H1 (cell line): ENCODE measurements at regions not wholly inside any gene's neighbourhood (a gene's known extent, or its start where the extent isn't known, plus 50 kb on each side); places are given as distances from the start of the nearest gene placed in this dataset.

Experiments
- KDM4A ChIP-seq: IDR thresholded peaks from one replicate; pipeline ENCODE4 v1.7.1; 2012; ENCODE audit warnings: low read depth, mild to moderate bottlenecking, moderate library complexity, low read length, inconsistent platforms; ENCODE audit not compliant: severe bottlenecking
- NANOG ChIP-seq: IDR thresholded peaks from 2 replicates; pipeline ENCODE4 v1.6.1; 2011; ENCODE audit warnings: low read length, low read depth, mild to moderate bottlenecking, inconsistent platforms; ENCODE audit not compliant: insufficient read depth, poor library complexity, severe bottlenecking
- POLR2A ChIP-seq, 2 experiments: IDR thresholded peaks; 1 replicate in 1 of 2; 2 replicates in 1 of 2; pipeline ENCODE4 v1.6.1; 2011; ENCODE audit warnings: low read depth in 2 of 2, low read length in 2 of 2, mild to moderate bottlenecking in 2 of 2; ENCODE audit errors: control extremely low read depth in 1 of 2
- RAD21 ChIP-seq, 2 experiments: IDR thresholded peaks in 1 of 2; conservative IDR thresholded peaks in 1 of 2; 2 replicates each; pipeline ENCODE4 v1.6.1; 2011; ENCODE audit warnings: low read depth in 2 of 2, low read length in 2 of 2, improper control_type of control experiment in 1 of 2, inconsistent platforms in 1 of 2, mild to moderate bottlenecking in 1 of 2, moderate library complexity in 1 of 2
- SRF ChIP-seq: IDR thresholded peaks from 2 replicates; pipeline ENCODE4 v1.6.1; 2011; ENCODE audit warnings: mild to moderate bottlenecking, low read depth, low read length, moderate library complexity
- USF2 ChIP-seq: IDR thresholded peaks from 2 replicates; pipeline ENCODE4 v1.6.1; 2011; ENCODE audit warnings: low read length, improper control_type of control experiment
- TF ChIP-seq, protein P1 (sequence below): IDR thresholded peaks from 2 replicates; pipeline ENCODE4 v1.6.1; 2011; ENCODE audit warnings: low read depth, mild to moderate bottlenecking, low read length; ENCODE audit not compliant: insufficient read depth
- TF ChIP-seq, protein P2 (sequence below): IDR thresholded peaks from 2 replicates; pipeline ENCODE4 v1.6.1; 2012; ENCODE audit warnings: low read length, inconsistent platforms

DNA sequence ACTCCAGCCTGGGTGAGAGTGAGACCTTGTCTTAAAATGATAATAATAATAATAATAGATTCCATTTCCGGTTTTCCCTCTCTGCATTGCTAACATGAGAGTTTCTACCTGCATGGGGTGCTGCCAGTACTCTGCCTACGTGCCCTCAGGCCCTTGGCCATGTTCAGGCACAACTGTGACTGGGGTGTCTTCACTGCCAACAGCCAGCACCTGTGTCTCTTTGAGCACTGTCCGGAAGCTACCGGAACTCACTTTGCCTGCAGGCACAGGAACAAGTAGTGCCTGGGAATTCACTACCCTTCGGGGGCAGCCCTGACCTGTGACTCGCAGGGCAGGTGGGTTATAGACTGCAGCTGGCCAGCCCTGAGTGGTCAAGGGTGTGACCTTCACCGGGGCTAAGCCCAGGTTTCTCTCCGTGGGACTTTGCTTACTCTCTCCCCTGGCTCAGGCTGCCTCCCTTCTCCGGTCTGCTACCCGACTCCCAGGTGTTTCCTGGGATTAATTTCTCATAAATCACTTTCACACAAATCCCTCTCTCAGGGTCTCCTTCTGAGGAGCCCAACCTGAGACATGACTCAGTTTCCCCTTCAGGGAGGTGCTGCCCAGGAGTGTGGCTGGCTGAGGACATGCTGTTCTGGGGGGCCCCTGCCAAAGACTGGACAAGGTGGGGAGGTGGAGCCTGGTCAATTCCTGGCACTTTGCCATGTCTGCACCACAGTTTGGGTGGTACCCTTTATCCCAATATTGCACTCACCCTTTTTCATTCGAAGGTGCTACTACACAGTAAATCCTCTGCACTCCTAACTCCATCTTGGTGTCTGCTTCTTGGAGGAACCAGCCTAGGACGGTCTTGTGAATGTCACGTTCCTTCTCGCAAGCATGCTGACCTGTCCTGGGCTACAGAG, 79.5 kb upstream of the RALGAPA2 start (continued):
- TF ChIP-seq, protein P1, sequence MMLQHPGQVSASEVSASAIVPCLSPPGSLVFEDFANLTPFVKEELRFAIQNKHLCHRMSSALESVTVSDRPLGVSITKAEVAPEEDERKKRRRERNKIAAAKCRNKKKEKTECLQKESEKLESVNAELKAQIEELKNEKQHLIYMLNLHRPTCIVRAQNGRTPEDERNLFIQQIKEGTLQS: no peak
- no peak for TF ChIP-seq USF2
- TF ChIP-seq POLR2A (IDR thresholded peaks at IDR 0.05; ENCODE audit: control extremely low read depth in 1 of 2, low read depth in 2 of 2, low read length in 2 of 2): no peak
- TF ChIP-seq, protein P2, sequence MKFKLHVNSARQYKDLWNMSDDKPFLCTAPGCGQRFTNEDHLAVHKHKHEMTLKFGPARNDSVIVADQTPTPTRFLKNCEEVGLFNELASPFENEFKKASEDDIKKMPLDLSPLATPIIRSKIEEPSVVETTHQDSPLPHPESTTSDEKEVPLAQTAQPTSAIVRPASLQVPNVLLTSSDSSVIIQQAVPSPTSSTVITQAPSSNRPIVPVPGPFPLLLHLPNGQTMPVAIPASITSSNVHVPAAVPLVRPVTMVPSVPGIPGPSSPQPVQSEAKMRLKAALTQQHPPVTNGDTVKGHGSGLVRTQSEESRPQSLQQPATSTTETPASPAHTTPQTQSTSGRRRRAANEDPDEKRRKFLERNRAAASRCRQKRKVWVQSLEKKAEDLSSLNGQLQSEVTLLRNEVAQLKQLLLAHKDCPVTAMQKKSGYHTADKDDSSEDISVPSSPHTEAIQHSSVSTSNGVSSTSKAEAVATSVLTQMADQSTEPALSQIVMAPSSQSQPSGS: no peak
- TF ChIP-seq NANOG: no peak
- no peak for TF ChIP-seq KDM4A
- no peak for TF ChIP-seq RAD21 (IDR thresholded peaks at IDR 0.05 in 1 of 2, conservative IDR thresholded peaks at IDR 0.05 in 1 of 2; ENCODE audit: low read depth in 2 of 2, low read length in 2 of 2)
- no peak for TF ChIP-seq SRF
- TF ChIP-seq, all 59 proteins: peak for 0
